HG02938 (cell line): ENCODE measurements at regions not wholly inside any gene's neighbourhood (a gene's known extent, or its start where the extent isn't known, plus 50 kb on each side); places are given as distances from the start of the nearest gene placed in this dataset.
"Not testable (repeated sequence)": the region's sequence is repeated elsewhere in the genome, so short reads cannot be mapped to it uniquely, and the experiment has no call there.

Experiments
- ATAC-seq: cut with Tn5 transposase; IDR thresholded peaks from one replicate; pipeline ENCODE4 v1.9.1; 2021; ENCODE audit warnings: mild to moderate bottlenecking, moderate library complexity; ENCODE audit not compliant: unreplicated experiment

DNA sequence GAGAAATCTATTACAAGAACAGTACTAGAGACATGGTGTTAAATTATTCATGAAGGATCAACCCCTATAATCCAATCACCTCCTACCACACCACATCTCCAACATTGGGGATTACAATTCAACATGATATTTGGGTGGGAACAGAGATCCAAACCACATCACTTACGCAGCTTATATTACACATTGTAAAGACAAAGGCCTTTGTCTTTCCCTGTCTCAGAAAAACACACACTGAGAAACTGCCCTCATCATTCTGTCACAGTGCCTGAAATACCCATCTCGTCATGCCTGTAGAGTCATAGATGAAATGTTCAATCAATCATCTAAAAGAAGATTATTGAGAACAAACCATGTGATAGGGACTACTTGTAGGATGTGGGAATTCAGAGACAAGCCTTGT lies 558.8 kb upstream of the GRIA3 start:
- ATAC-seq, result no peak

DNA sequence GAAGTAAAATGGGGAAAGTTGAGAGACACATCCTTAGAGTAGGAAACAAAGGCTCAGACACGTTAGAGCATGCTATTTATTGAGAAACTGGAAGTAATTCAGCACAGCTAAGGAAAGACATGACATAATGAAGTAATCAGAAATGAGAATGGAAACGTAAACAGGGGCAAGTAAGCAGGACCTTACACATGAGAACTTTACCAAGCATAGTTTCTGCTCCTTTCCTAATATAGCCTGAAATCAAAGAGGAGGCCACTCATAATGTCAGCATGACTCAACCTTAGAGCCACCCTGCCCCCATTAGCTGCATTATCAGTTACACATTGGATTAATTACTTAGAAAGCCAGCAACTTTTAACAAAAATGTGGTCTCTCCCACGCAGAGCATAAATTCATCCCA lies 558.3 kb upstream of the GRIA3 start:
- no peak for ATAC-seq

DNA sequence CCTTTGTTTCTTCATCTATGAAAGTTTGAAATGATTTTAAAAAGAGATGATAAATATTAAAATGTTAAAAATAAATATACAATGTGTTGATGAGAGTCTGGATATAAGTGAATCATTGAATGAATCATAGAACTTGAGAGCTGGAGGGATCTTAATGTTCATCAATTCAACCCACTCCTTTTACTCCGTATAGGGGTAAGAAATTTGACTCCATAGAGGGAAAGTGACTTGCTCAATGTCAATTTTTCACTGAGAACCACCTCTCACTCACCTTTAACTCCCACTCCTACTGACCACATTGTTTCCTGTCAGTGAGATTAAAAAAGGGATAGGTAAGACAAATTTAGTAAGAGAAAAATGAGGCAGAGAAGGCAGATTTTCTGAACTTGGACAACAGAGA lies 557.2 kb upstream of the GRIA3 start:
- ATAC-seq, result no peak

DNA sequence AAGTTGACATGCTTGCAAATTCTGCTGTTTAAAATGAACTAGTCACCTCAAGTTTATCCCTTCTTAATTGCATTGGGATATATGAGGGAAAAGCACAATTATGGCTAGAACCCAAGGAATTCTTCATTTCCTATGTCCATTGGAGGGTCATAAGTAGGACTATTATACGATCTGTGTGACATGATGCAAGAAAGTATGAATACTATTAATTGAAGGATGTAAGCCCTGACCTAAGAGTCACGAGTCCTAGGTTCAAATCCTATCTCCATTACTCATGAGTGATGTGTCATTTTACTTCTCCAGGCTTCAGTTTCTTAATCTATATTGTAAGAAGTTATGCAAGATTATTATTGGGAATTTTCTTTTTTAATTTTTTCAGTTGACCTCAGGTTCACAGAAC lies 542.9 kb upstream of the GRIA3 start:
- no peak for ATAC-seq

DNA sequence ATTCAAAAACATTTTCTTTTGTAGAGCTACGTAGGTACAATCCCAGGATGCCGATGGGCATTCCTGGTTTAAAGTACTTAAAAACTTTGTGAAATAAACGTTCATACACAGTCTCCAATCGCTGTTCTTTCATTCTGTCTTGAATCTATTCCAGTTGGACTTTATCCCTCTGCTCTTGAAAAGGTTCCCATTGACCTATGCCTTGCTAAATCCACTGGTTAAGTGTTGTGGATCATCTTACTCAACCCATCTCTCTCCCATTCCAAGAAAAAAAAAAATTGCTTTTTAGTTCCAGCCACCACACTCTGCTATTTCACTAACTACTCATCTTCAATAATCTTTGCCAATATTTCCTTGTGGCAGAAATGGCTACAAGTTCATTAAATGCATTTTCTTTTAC lies 542.3 kb upstream of the GRIA3 start:
- no peak for ATAC-seq

DNA sequence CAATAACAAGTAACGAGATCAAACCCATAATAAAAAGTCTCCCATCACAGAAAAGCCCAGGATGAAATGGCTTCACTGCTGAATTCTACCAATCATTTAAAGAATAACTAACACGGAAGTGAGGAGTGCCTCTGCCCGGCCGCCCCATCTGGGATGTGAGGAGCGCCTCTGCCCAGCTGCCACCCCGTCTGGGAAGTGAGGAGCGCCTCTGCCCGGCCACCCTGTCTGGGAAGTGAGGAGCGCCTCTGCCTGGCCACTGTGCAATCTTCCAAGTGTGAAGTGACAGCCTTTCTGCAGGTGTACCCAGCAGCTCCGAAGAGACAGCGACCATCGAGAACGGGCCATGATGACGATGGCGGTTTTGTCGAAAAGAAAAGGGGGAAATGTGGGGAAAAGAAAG lies 528.8 kb upstream of the GRIA3 start:
- ATAC-seq, result not testable (repeated sequence)

DNA sequence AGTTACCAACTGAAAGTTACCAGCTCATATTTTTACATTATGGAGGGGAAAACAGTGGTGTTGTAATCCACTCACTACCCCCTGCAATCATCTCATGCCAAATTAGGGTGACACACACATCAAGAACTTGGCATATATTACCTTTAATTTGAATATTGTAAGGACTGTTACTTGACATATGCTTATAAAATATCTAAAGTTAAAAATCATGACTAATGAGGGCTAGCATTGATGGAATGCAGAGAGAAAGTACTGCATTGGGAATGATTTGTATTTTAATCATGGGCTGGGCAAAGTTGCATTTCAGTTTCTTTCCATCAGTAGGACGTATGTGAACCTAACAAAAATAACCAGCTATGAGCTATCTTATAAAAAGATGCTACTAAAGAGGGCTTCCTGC lies 517.5 kb upstream of the GRIA3 start:
- ATAC-seq, result no peak

DNA sequence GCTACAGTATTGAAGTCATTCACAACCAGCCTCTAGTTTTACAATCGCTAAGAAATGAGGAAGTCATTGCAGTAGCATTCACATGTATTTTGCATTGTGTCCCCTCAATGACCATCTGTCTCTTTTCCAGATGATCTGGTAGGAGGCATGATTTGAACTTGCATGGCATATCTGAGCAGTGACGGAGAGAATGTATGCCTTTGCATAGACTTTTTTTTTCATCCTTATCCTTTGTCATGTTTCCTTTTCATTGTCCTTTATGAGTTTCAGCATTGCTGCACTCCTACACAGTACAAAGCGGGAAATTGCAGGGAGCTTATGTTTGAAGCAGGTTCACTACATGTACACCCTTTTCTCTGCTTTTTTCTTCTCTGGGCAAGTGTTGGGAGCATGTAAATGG lies 516.4 kb upstream of the GRIA3 start:
- ATAC-seq, result no peak

DNA sequence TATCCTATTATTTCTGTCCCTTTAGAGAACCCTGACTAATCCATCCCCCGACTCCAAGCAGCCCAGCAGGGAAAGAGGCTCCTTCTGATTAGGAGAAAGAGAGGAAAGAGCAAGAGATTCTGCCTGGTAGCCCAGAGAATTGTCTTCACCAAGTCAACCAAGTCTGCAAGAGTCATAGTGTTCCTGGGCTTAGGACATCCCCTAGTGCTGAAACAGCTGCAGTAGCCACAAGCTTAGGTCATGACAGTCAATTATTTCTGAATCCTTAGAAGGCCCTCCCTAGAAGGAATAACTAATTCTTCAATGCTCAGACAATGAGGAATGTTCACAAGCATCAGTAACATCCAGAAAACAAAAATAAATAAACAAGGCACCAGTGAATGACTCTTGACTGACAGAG lies 480.3 kb upstream of the GRIA3 start:
- no peak for ATAC-seq

DNA sequence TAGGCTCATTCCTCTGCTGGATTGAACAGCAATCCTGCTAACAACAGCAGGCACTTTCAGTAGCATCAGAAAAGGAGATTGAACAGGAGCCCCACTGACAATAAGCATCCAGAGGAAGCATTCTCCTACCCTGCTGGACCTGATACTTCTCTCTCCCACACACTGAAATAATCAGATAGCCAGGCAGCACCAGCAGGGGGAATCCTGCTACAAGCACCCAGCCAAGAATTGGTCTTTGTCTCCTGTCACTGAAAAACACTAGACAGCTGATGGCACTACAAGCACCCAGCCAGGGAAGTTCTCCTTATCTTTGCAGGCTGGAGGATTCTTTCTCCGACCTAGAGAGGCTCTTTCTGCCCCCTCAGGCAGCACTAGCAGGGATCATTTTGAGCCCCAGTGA lies 444.3 kb upstream of the GRIA3 start:
- ATAC-seq, result no peak

DNA sequence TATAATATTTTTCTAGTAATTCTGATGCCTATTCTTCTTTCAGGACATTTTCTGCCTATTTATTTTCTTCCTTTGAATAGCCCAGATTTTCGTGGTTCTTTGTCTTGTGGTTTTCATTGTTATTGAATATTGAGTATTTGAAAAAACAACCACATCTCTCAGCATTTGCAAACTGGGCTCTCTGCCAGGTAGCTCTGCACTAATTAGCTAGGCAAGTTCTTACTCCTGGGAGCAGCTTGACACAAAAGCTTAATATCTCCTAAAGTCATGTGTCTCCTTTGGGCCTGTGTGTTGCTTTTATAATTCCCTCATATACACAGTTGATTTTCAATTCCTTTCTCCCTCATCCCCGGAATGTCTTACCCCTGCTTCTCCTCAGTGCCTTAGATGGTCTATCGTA lies 413.5 kb upstream of the GRIA3 start:
- no peak for ATAC-seq

DNA sequence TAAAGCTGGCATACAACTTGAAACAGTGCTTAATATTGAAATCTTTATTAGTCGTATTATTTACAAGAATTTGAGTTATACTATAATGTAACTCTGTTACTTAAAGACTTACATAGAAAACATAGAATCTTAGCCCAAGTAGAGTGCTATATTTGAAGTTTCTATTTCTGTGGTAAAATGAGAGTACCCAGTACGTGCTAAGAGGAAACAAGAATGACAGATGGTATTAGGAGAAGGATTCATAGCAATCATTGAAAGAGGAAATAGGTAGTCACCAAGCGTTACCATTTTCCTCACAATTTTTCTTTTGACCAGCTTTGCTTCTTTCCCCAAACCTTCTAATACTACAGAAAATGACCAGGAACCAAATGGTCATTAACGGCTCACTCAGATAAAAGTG lies 412.1 kb upstream of the GRIA3 start:
- ATAC-seq, result no peak

DNA sequence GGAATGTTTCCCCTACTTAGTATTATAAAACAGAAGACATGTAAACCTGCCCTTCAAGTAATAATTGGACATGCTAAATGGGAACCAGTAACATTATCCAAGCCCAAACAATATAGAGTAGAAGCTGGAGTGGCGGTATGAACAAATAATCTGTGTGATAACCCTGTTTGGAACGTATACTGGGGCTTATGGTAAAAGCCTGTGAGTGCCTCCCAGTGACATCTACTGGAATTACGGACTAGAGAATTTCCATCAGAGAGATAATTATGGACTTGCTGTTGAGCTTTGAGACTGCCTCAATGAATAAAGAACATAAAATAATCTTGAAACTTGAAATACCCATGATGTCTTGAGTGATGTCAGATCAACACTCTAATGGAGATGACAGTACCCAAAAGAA lies 406.3 kb upstream of the GRIA3 start:
- no peak for ATAC-seq

DNA sequence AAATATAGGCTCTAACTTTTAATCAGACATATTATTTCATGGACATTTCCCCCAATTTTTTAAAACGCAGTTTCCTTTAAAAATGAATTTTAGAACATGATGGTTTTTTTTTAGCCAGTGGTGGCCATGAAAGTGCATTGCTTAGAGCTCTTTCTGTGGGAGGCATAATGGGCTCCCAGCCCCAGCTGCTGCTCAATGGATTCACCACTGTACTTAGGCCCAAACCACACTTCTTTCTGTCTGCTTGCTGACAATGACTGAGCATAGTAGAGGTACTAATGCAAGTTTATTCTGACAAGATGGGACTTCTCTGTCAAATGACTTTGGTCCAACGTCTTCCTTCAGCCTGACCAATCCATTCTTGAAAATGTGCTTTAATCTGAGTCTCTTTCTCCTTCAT lies 400.2 kb upstream of the GRIA3 start:
- ATAC-seq, result no peak

DNA sequence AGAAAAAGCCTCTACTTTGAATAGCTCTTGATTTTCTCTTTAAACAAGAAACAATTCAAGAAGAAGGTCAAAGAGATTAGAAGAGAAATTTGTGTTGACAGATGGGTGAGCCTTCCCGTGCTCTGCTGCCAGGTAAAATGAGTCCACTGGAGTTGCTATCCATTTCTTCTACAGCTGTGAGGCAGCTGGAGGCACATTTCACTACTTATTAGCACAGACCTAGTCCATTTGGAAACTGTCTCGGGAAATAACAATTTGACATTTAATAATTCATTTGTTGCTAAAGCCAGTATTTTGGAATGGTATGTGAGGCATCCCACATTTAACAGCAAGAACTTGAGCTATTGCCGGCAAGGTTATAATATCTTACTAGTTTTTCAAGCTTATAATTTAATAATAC lies 396.8 kb upstream of the GRIA3 start:
- ATAC-seq, result no peak

DNA sequence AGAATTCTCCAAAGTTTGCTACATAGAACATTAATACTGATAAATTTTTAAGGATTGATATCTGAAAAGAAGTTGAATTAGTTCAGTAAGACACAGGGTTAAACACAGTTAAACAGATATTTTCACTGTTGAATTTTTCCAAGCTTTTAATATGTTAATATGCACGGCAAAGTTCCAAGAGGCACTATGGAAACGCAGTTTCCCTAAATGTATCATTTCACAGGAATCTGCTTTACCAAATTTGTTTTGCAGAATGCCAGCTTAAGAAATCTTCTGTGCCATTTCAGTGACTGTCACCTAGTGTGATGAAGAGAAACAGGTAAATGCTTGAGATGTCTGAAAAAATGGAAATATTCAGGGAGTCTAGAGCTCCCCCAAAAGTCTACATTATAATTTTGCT lies 395.9 kb upstream of the GRIA3 start:
- ATAC-seq, result no peak

DNA sequence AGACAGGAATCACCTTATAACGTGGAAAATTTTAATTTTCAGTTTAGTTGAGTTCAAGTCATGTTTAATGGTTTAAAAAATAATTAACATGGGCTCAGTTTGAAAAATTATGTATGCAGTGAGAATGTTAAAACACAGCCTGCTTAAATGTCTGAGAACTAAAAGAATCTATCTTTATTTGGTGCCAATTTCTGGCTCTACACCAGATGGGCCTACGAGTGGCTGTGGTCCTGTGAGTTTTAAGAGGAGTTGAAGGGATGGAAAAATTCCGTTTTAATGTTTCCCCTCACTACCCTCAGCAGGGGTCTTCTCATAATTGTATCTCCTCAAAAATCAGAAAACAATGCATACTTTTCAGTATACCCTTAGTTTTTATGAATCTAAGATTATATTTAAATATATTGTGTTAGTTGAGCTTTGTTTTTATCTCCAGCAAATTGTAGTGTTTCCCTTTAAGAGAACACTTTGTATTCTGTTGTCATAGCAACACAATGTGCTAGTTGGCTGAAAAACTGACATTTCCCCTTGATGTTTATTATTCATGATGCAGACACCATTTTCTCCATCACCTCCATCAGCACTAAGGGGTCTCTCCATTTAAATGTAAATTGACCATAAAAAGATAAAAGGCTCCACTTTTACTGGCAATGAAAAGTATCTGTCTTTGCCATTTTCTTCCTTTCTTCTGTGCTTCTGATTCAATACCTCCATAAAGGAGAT lies 393.5 kb upstream of the GRIA3 start:
- ATAC-seq, result no peak

DNA sequence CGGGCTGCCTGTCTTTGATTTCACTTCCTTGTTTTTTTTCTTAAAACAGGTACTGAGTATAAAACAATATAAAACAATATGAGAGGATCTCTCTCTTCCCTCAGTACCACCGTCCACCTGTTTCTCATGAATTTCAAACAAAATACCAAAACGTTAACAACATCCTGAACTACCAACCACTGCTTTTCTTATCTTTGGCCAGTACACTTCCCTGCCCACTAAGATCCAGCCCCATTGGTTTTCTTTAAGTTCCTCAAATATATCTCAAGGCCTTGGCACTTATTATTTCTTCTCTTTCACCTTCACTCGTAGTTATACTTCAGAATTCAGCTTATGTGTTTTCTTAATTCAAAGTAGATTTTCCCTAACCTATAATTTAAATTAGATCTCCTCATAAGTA lies 370.2 kb upstream of the GRIA3 start:
- no peak for ATAC-seq

DNA sequence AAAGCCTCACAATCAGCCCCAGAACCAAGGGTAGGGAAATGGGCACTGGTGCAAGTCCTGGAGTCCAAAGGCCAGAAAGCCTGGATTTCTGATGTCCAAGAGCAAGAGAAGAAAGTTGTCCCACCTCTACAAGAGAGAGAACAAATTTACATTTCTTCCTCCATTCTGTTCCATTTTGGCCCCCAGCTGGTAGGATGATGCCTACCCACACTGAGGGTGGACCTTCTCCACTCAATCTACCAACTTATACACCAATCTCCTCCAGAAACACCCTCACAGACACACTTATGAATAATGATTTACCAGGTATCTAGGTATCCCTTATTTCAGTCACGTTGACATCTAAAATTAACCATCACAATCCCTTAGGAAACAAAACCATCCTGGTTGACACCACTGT lies 367.8 kb upstream of the GRIA3 start:
- no peak for ATAC-seq

DNA sequence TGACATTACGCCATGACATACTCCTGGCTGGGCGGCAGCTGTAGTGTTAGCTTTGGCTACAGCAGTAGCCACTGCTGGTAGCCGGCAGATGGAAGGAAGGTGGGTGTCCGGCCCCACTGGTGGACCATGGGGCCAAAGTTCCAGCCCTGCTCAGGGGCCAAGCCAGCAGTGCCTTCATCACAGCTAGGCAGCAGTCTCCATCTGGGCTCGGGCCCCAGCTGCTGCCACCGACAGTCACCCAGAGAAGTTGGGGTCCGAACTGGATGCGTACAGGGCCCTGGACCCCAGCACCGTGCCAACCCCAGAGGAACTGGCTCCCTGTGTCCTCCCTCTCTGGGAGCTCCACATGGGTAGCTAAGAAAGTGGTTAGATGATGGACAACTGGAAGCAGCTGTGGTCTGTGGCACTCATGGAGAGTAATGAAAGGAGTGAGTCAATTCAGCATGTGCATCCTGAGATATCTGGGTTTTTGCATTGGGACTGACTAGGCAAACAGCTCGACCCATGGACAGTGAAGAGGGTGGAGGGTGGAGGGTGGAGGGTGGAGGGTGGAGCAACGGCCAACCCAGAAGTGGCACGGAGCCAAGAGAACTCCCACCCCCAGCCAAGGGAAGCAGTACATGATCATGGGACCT lies 366.6 kb upstream of the GRIA3 start:
- ATAC-seq, result no peak

DNA sequence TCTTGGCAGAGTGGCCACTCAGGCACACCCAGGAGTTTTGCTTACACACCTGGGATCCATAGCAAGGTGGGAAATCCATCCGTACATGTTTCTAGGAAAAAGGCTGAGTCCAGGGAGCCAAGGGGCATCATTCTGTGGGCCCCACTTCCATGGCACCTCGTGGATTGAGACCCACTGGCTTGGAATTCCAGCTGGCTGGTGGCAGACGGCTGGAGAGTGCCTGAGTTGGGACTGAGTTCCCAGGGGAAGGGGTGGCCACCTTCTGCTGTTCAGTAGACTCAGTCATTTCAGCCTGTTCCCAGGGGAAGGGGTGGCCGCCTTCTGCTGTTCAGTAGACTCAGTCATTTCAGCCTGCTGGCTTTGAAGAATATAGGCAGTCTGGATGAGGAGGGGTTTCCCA lies 366.0 kb upstream of the GRIA3 start:
- no peak for ATAC-seq

DNA sequence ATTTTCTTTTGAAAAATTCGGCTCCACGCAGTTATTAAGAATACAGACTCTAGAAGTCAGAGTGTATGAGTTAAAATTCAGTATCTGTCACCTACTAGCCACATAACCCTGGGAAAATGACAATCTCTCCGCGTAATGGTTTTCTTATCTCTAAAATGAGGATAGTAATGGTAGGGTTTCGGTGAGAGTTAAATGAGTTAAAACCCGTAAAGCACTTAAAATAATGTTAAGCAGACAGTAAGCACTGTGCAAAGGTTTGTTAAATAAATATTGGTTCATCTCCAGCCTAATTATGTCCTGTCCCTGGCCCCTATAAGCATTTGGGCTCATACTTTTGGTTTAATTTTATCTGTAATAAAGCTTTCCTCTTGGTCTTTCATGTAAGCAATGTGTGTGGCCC lies 350.8 kb upstream of the GRIA3 start:
- ATAC-seq, result no peak

DNA sequence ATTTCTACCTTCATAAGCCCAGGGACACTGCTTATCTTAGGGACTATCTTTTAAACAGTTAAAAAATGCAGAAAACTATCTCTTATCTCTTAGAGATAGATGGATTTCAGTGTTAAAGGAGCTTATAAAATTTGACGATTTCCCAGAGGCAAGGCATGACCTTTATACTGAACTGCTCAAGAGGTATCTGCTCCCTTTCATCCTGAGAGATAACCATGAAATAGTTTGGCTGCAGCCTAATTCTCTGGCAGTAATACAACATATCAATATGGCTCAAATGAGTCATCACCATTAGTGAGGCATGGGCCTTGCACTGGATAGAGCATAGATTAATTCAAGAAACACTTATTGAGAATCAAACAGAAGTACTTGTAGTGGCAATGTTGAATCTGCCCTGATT lies 348.2 kb upstream of the GRIA3 start:
- ATAC-seq, result no peak
